ENCODE measurements at regions not wholly inside any gene's neighbourhood (a gene's known extent, or its start where the extent isn't known, plus 50 kb on each side); places are given as distances from the start of the nearest gene placed in this dataset.

DNA sequence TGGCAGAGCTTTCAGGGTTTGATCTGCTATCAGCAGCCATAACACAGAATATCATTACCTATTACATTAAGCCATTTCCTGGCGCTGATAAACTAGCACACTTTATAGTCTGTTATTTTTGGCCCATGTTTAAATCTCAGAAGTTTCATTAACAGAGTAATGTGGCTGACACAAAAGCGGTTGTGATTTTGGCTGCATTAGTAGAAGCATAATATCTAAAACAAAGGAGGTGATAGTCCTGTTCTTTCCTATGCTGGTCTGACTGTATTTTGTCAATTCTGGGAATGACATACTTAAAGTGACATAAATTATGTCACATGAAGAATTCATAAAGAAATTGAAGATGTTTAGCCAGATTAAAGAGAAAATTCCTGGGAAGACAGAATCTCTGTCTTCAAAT is 151.3 kb upstream of the KCND3 start:
- intact Hi-C loops (cut with micrococcal nuclease) (no loop called here), in situ Hi-C loops (cut with MboI; ENCODE audit: low sequenced_read_pairs) (no loop called here), dilution Hi-C loops (cut with HindIII; ENCODE audit: low sequenced_read_pairs, unreplicated experiment) (no loop called here)
- Histone ChIP-seq H4K5ac (ENCODE audit: low read depth, low read length) (no peak overlapping the region), H3K9me3 (ENCODE audit: control insufficient read depth, insufficient read depth, low read length) (no peaks in the 10 kb centered on the region), H4K91ac (ENCODE audit: insufficient read depth, low read depth, low read length) (no peak overlapping the region), H4K20me1 (ENCODE audit: insufficient read depth, low read length) (no peaks in the 10 kb centered on the region), H2BK20ac (ENCODE audit: low read depth, low read length) (no peak overlapping the region), H3K4me3 (ENCODE audit: insufficient read depth, low read depth, low read length) (no peak overlapping the region), H3K4ac (ENCODE audit: low read depth, low read length) (no peak overlapping the region), H2BK5ac (ENCODE audit: low read depth, low read length, poor library complexity, severe bottlenecking) (no peak overlapping the region), H3K9me1 (ENCODE audit: insufficient read depth, low read length) (no peaks in the 10 kb centered on the region), H3K27ac (ENCODE audit: insufficient read depth, low read length) (no peak overlapping the region), H2AK5ac (ENCODE audit: low read depth, low read length) (no peak overlapping the region), H3K23ac (ENCODE audit: low read depth, low read length) (no peak overlapping the region), H4K8ac (ENCODE audit: low read depth in 2 of 2, low read length in 2 of 2) (no peak overlapping the region), H2BK15ac (ENCODE audit: low read depth, low read length) (no peak overlapping the region), H3K9ac (ENCODE audit: low read depth, low read length) (no peak overlapping the region), H3K14ac (replicated peaks; ENCODE audit: low read depth, low read length) (no peak overlapping the region), H3K4me1 (ENCODE audit: control insufficient read depth, insufficient read depth, low read length) (no peaks in the 10 kb centered on the region), H3K27me3 (ENCODE audit: control insufficient read depth, insufficient read depth, low read length) (no peaks in the 10 kb centered on the region; the same call in 1 of the 2 replicates), H2AK9ac (replicated peaks; ENCODE audit: low read depth, low read length, poor library complexity) (no peak overlapping the region), H3K4me2 (ENCODE audit: low read depth, low read length) (no peak overlapping the region), H3K18ac (ENCODE audit: low read depth, low read length) (no peak overlapping the region), H3K79me1 (ENCODE audit: low read depth in 1 of 2, low read length in 2 of 2) (no peaks in the 10 kb centered on the region), H2BK120ac (ENCODE audit: low read depth, low read length) (no peak overlapping the region), H2AFZ (replicated peaks; ENCODE audit: low read length, poor library complexity) (no peak overlapping the region), H3K36me3 (ENCODE audit: control insufficient read depth, insufficient read depth, low read length) (no peaks in the 10 kb centered on the region), H3K56ac (ENCODE audit: extremely low read depth, insufficient read depth, low read length) (no peak overlapping the region)
- ChIA-PET POLR2A (ENCODE audit: unreplicated experiment) (no interaction called here), CTCF (no interaction called here)
- WGBS, 2 experiments (ENCODE audit: extremely low coverage in 2 of 2, insufficient read length in 1 of 2): no CpG with 5 or more reads among the region's 2 CpGs
- DNase-seq (no peak), ATAC-seq (ENCODE audit: low read depth) (no peak)
- TF ChIP-seq BHLHE40 (IDR thresholded peaks at IDR 0.05; ENCODE audit: low read depth, low read length): no peak
- TF ChIP-seq, protein P1, sequence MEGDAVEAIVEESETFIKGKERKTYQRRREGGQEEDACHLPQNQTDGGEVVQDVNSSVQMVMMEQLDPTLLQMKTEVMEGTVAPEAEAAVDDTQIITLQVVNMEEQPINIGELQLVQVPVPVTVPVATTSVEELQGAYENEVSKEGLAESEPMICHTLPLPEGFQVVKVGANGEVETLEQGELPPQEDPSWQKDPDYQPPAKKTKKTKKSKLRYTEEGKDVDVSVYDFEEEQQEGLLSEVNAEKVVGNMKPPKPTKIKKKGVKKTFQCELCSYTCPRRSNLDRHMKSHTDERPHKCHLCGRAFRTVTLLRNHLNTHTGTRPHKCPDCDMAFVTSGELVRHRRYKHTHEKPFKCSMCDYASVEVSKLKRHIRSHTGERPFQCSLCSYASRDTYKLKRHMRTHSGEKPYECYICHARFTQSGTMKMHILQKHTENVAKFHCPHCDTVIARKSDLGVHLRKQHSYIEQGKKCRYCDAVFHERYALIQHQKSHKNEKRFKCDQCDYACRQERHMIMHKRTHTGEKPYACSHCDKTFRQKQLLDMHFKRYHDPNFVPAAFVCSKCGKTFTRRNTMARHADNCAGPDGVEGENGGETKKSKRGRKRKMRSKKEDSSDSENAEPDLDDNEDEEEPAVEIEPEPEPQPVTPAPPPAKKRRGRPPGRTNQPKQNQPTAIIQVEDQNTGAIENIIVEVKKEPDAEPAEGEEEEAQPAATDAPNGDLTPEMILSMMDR (conservative IDR thresholded peaks at IDR 0.05; ENCODE audit: low read depth, low read length): no peak
- no peak for TF ChIP-seq MAZ (IDR thresholded peaks at IDR 0.05; ENCODE audit: borderline replicate concordance, low read depth, low read length)
- BruUV-seq (replicated peaks): no TSS peak
